Gastroesophageal sphincter (tissue), 4 donors: ENCODE measurements at regions not wholly inside any gene's neighbourhood (a gene's known extent, or its start where the extent isn't known, plus 50 kb on each side); places are given as distances from the start of the nearest gene placed in this dataset.

Source experiments
- ATAC-seq: fragments of 150-250 bp; one replicate; pipeline ENCODE4 v1.9.1; 2016; ENCODE audit warnings: mild to moderate bottlenecking, moderate library complexity
- H3K27ac ChIP-seq, 4 donors: fragments of 200-600 bp; sonication (generic) in 3 of 4; 1 replicate in 3 of 4; 2 replicates in 1 of 4; pipeline ENCODE4 v1.5.1; 2016 to 2019
- H3K27me3 ChIP-seq: fragments of 200-600 bp; sonication (generic); one replicate; pipeline ENCODE4 v1.5.1; 2019
- H3K36me3 ChIP-seq, 2 donors: fragments of 200-600 bp; sonication (generic); one replicate each; pipeline ENCODE4 v1.5.1; 2019; ENCODE audit warnings: control low read depth in 1 of 2
- H3K4me1 ChIP-seq, 3 donors: fragments of 200-600 bp; sonication (generic); 1 replicate in 2 of 3; 2 replicates in 1 of 3; pipeline ENCODE4 v1.5.1; 2016 to 2019; ENCODE audit warnings: control low read depth in 2 of 3
- H3K4me3 ChIP-seq, 2 donors: fragments of 200-600 bp; sonication (generic); one replicate each; pipeline ENCODE4 v1.5.1; 2019; ENCODE audit warnings: mild to moderate bottlenecking in 1 of 2, moderate library complexity in 1 of 2
- H3K9me3 ChIP-seq, 3 donors: fragments of 200-600 bp; sonication (generic); one replicate each; pipeline ENCODE4 v1.5.1; 2017 to 2019; ENCODE audit warnings: control low read depth in 2 of 3
- CTCF ChIP-seq, 4 experiments: fragments of 200-600 bp in 2 of 4; fragments of 450-650 bp in 2 of 4; sonication (generic) in 1 of 4; IDR thresholded peaks; one replicate each; pipeline ENCODE4 v1.5.1; 2017 to 2019; ENCODE audit warnings: antibody characterized with exemption in 4 of 4, mild to moderate bottlenecking in 2 of 4, moderate library complexity in 2 of 4
- EP300 ChIP-seq: sonication (generic); formaldehyde crosslinking; IDR thresholded peaks from one replicate; pipeline ENCODE4 v1.6.1; 2017; ENCODE audit warnings: antibody characterized with exemption, mild to moderate bottlenecking
- POLR2A ChIP-seq, 2 donors: fragments of 450-650 bp; IDR thresholded peaks; one replicate each; pipeline ENCODE4 v1.6.1; 2017; ENCODE audit warnings: antibody characterized with exemption in 2 of 2, mild to moderate bottlenecking in 2 of 2, moderate library complexity in 1 of 2
- POLR2AphosphoS5 ChIP-seq: sonication (generic); formaldehyde crosslinking; IDR thresholded peaks from one replicate; pipeline ENCODE4 v1.6.1; 2017; ENCODE audit warnings: antibody characterized with exemption
- WGBS, 2 donors: methylation state at CpG; one replicate each; pipeline ENCODE4 v1.1.5; 2018; ENCODE audit warnings: low coverage in 1 of 2; 5-methylcytosine and 5-hydroxymethylcytosine counted together

- Histone ChIP-seq H3K27me3 (no peaks in the 10 kb centered on the region), H3K36me3 (no peaks in the 10 kb centered on the region), H3K27ac (no peak overlapping the region), H3K4me3 (no peak overlapping the region), H3K9me3 (peaks cover 0 to 14% (median 0%) of the 10 kb centered on the region in 3 donors), H3K4me1 (no peaks in the 10 kb centered on the region)
- WGBS, 2 donors, result 47 to 81% methylated on average over 2 of the region's 2 CpGs
- no peak for ATAC-seq
- TF ChIP-seq EP300 (no peak), CTCF (IDR thresholded peaks at IDR 0.05) (no peak), POLR2AphosphoS5 (no peak), POLR2A (IDR thresholded peaks at IDR 0.05) (no peak)
These were observed 271.4 kb downstream of the SQOR start for GRCh38 chr15:45906230-45906629.

DNA sequence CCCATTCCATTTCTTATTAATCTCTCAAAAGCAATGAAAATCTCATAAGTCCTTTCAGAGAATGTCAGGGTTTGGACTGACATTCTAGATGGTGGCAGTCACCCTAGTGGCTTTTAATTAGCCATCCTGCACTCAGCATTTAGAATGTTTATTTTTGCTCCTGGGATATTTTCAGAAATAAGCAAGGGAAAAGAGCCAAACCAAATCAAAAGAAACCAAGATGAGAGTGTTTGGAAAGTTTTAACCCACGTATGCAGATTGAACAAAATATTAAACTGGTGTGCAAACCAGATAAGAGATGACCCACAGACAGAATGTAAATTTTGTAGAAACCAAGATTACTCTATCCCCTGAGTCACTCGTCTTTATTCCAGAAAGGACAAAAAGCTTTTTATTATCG, 275.8 kb downstream of the SQOR start:
- no peak for ATAC-seq
- H3K36me3 ChIP-seq, result no peaks in the 10 kb centered on the region
- H3K4me1 ChIP-seq, result no peaks in the 10 kb centered on the region
- WGBS, 2 donors, result 43 to 49% methylated on average over 3 of the region's 3 CpGs
- H3K27me3 ChIP-seq, result no peaks in the 10 kb centered on the region
- H3K27ac ChIP-seq, result no peak overlapping the region
- TF ChIP-seq POLR2AphosphoS5, result no peak
- no peak for TF ChIP-seq CTCF (IDR thresholded peaks at IDR 0.05)
- TF ChIP-seq POLR2A (IDR thresholded peaks at IDR 0.05), result no peak
- TF ChIP-seq EP300, result no peak
- H3K4me3 ChIP-seq, result no peak overlapping the region
- H3K9me3 ChIP-seq, result peaks cover 0 to 14% (median 0%) of the 10 kb centered on the region in 3 donors

DNA sequence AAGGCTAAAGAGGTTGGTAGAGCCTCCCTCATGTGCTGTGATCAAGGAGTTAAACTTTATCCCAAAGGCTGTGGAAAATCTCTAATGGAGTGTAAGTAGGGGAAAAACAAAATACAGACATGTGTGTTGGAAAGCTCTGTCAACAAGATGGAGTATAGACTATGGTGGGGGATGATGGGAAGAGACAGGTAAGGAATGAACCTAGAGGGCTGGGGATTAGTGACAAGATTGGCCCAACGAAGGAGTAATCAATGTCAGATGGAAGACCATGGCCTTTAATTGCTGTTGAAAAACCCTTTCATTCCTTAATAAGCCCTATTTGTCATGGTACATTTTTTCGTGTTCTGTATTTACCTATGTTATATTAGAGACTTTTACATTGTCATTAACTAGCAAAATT, 278.6 kb downstream of the SQOR start:
- H3K36me3 ChIP-seq, result no peaks in the 10 kb centered on the region
- H3K4me1 ChIP-seq, result no peaks in the 10 kb centered on the region
- H3K9me3 ChIP-seq, result peaks cover 0 to 7% (median 0%) of the 10 kb centered on the region in 3 donors
- no peak for ATAC-seq
- no peak overlapping the region for H3K4me3 ChIP-seq
- 74 to 86% methylated on average over 1 to 2 of the region's 2 CpGs for WGBS, 2 donors
- H3K27ac ChIP-seq, result no peak overlapping the region
- no peak for TF ChIP-seq CTCF (IDR thresholded peaks at IDR 0.05)
- TF ChIP-seq POLR2A (IDR thresholded peaks at IDR 0.05), result no peak
- TF ChIP-seq EP300, result no peak
- TF ChIP-seq POLR2AphosphoS5, result no peak
- H3K27me3 ChIP-seq, result no peaks in the 10 kb centered on the region

DNA sequence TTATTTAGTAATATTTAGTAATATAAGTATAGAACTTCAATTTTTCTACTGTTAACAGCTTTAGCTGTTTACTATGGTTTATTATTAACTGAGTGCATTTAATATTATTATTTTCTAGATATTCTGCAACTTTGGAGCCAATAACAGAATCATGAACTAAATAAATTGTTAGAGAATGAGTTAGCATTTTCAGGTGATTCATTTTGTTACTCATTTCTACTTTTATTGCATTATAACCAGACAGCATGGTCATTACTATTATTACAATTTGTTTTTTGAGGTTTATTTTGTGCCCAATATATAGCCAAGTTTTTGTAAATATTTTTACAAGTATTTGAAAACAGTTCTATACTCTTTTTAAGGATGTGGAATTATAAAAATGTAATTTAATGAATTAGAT, 279.6 kb downstream of the SQOR start:
- no peak for ATAC-seq
- Histone ChIP-seq H3K4me3 (no peak overlapping the region), H3K36me3 (no peaks in the 10 kb centered on the region)

More for the DNA sequence above, 279.6 kb downstream of the SQOR start:
- TF ChIP-seq POLR2A (IDR thresholded peaks at IDR 0.05), result no peak
- TF ChIP-seq POLR2AphosphoS5, result no peak
- TF ChIP-seq EP300, result no peak
- no peak for TF ChIP-seq CTCF (IDR thresholded peaks at IDR 0.05)
- H3K4me1 ChIP-seq, result no peaks in the 10 kb centered on the region
- no peak overlapping the region for H3K27ac ChIP-seq
- no peaks in the 10 kb centered on the region for H3K9me3 ChIP-seq
- H3K27me3 ChIP-seq, result no peaks in the 10 kb centered on the region
